ENCODE measurements at regions not wholly inside any gene's neighbourhood (a gene's known extent, or its start where the extent isn't known, plus 50 kb on each side); places are given as distances from the start of the nearest gene placed in this dataset.
"Not testable (repeated sequence)": the region's sequence is repeated elsewhere in the genome, so short reads cannot be mapped to it uniquely, and the experiment has no call there.

GRCh38 chr10:57627642-57628178 lies 640.0 kb downstream of the IPMK start:
- H3K36me3 ChIP-seq (ENCODE audit: control insufficient read depth in 2 of 2, insufficient read depth in 2 of 2, low read length in 1 of 2) = no peaks in the 10 kb centered on the region
- no peaks in the 10 kb centered on the region for H3K9me3 ChIP-seq (ENCODE audit: control insufficient read depth in 2 of 2, insufficient read depth in 1 of 2, low read depth in 1 of 2, low read length in 1 of 2)
- WGBS, 2 donors = 35 to 51% methylated on average over 2 of the region's 2 CpGs
- H3K4me3 ChIP-seq (ENCODE audit: low read depth in 1 of 2, low read length in 2 of 2) = no peak overlapping the region
- no peaks in the 10 kb centered on the region for H3K27me3 ChIP-seq (ENCODE audit: control insufficient read depth in 1 of 2, insufficient read depth in 2 of 2, low read length in 2 of 2)
- no peak overlapping the region for H3K27ac ChIP-seq (ENCODE audit: low read depth in 2 of 2, low read length in 1 of 2)
- H3K4me1 ChIP-seq (ENCODE audit: control insufficient read depth in 2 of 2, insufficient read depth in 2 of 2, low read length in 1 of 2) = no peaks in the 10 kb centered on the region

DNA sequence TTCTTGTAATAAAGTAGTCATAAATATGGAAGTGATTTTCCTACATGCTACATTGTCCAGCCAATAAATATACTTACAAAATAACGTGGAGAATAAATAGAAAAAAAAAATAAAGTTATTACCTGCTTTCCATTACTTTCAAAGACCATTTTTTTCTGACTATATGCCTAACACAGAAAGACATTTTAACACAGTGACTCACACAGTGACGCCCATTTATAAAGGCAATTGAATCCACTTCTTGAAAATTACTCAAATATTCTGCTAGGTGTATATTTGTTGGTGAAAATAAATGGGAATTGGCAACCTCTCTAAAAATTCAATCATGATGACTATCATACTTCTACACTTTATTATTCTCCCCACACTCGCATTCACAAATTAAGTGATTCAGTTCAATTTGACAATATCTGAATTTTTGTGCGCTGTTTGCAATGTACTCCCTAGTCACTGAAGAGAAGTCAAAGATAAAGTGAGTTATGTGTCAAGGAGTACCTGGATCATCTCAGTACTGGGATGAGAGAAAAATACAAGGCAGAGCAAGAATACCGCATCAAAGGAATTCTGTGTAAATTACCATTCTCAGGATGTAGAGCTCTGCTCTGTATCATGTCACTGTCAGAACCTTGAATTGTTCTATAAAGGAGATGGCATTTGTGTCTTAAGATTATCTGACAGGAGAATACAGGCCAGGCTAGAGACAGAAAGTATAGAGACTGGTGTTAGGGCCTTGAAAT lies 642.7 kb downstream of the IPMK start:
- Histone ChIP-seq H3K9me3 (ENCODE audit: control insufficient read depth in 2 of 2, insufficient read depth in 1 of 2, low read depth in 1 of 2, low read length in 1 of 2) (no peaks in the 10 kb centered on the region), H3K36me3 (ENCODE audit: control insufficient read depth in 2 of 2, insufficient read depth in 2 of 2, low read length in 1 of 2) (no peaks in the 10 kb centered on the region), H3K27ac (ENCODE audit: low read depth in 2 of 2, low read length in 1 of 2) (no peak overlapping the region), H3K4me1 (ENCODE audit: control insufficient read depth in 2 of 2, insufficient read depth in 2 of 2, low read length in 1 of 2) (no peaks in the 10 kb centered on the region), H3K27me3 (ENCODE audit: control insufficient read depth in 1 of 2, insufficient read depth in 2 of 2, low read length in 2 of 2) (no peaks in the 10 kb centered on the region), H3K4me3 (ENCODE audit: low read depth in 1 of 2, low read length in 2 of 2) (no peak overlapping the region)
- WGBS, 2 donors = 71% methylated on average over 5 of the region's 5 CpGs

DNA sequence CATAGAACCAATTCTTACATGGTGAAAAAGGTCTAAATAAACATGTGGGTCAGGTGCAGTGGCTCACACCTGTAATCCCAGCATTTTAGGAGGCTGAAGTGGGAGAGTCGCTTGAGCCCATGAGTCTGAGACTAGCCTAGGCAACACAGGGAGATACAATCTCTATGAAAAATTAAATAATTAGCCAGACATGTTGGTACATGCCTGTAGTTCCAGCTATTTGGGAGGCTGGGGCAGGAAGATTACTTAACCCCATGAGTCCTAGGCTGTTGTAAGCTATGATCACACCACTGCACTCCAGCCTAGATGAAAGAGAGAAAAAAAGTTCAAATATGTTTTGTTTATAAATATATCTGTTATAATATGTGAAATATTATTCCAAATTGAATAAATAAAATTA lies 643.6 kb downstream of the IPMK start:
- Histone ChIP-seq H3K36me3 (ENCODE audit: control insufficient read depth in 2 of 2, insufficient read depth in 2 of 2, low read length in 1 of 2) (no peaks in the 10 kb centered on the region), H3K27ac (ENCODE audit: low read depth in 2 of 2, low read length in 1 of 2) (no peak overlapping the region), H3K4me3 (ENCODE audit: low read depth in 1 of 2, low read length in 2 of 2) (no peak overlapping the region), H3K27me3 (ENCODE audit: control insufficient read depth in 1 of 2, insufficient read depth in 2 of 2, low read length in 2 of 2) (no peaks in the 10 kb centered on the region), H3K9me3 (ENCODE audit: control insufficient read depth in 2 of 2, insufficient read depth in 1 of 2, low read depth in 1 of 2, low read length in 1 of 2) (no peaks in the 10 kb centered on the region), H3K4me1 (ENCODE audit: control insufficient read depth in 2 of 2, insufficient read depth in 2 of 2, low read length in 1 of 2) (no peaks in the 10 kb centered on the region)
- 59 to 71% methylated on average over 1 of the region's 1 CpG for WGBS, 2 donors

DNA sequence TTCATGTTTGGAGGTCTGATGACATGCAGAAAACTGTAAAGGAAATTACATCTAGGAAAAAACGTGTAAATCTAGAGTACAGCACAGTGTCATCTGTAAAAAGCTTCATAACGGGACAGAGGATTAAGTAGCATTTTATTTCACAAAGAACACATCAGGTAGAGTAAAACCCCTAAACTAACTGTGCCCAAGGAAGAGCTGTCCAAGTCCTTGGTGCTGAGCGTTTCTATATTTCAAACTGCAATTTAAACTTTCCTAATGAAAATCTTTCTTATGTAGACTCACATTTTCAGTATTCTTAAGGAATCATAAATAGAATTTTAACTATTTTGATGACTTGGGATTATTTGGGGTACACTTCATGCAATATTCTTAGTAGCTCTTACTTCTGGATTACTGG lies 646.2 kb downstream of the IPMK start:
- Histone ChIP-seq H3K4me3 (ENCODE audit: low read depth in 1 of 2, low read length in 2 of 2) (no peak overlapping the region), H3K27me3 (ENCODE audit: control insufficient read depth in 1 of 2, insufficient read depth in 2 of 2, low read length in 2 of 2) (no peaks in the 10 kb centered on the region), H3K4me1 (ENCODE audit: control insufficient read depth in 2 of 2, insufficient read depth in 2 of 2, low read length in 1 of 2) (no peaks in the 10 kb centered on the region), H3K36me3 (ENCODE audit: control insufficient read depth in 2 of 2, insufficient read depth in 2 of 2, low read length in 1 of 2) (no peaks in the 10 kb centered on the region), H3K9me3 (ENCODE audit: control insufficient read depth in 2 of 2, insufficient read depth in 1 of 2, low read depth in 1 of 2, low read length in 1 of 2) (no peaks in the 10 kb centered on the region), H3K27ac (ENCODE audit: low read depth in 2 of 2, low read length in 1 of 2) (no peak overlapping the region)
- WGBS, 2 donors = 47% methylated on average over 3 of the region's 3 CpGs

- Histone ChIP-seq H3K27ac (ENCODE audit: low read depth in 2 of 2, low read length in 1 of 2) (no peak overlapping the region), H3K9me3 (ENCODE audit: control insufficient read depth in 2 of 2, insufficient read depth in 1 of 2, low read depth in 1 of 2, low read length in 1 of 2) (no peaks in the 10 kb centered on the region), H3K4me1 (ENCODE audit: control insufficient read depth in 2 of 2, insufficient read depth in 2 of 2, low read length in 1 of 2) (no peaks in the 10 kb centered on the region), H3K4me3 (ENCODE audit: low read depth in 1 of 2, low read length in 2 of 2) (no peak overlapping the region), H3K36me3 (ENCODE audit: control insufficient read depth in 2 of 2, insufficient read depth in 2 of 2, low read length in 1 of 2) (no peaks in the 10 kb centered on the region), H3K27me3 (ENCODE audit: control insufficient read depth in 1 of 2, insufficient read depth in 2 of 2, low read length in 2 of 2) (no peaks in the 10 kb centered on the region)
- WGBS, 2 donors = 69% methylated on average over 4 of the region's 4 CpGs
These were observed 661.7 kb downstream of the IPMK start for GRCh38 chr10:57605948-57606485.

DNA sequence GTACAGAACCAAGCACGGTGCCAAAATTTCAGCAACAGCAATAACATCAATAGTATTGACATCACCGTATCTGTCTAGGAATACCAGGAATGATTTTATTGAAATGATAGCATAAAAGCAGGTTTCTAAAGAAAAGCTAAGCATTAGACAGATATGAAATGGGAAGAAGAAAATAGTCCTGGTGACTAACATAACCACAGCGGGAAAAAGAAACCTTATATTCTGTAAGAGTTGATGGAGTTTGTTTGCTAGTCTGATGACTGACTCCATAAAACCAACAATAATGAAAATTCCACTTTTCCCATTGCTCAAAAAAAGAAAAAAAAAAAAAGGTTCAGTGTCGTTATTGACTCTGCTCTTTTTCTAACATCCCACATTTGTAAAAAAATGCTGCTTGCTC lies 668.3 kb downstream of the IPMK start:
- H3K4me3 ChIP-seq (ENCODE audit: low read depth in 1 of 2, low read length in 2 of 2) = no peak overlapping the region
- H3K27me3 ChIP-seq (ENCODE audit: control insufficient read depth in 1 of 2, insufficient read depth in 2 of 2, low read length in 2 of 2) = no peaks in the 10 kb centered on the region
- WGBS, 2 donors = 81 to 87% methylated on average over 4 of the region's 4 CpGs
- no peaks in the 10 kb centered on the region for H3K9me3 ChIP-seq (ENCODE audit: control insufficient read depth in 2 of 2, insufficient read depth in 1 of 2, low read depth in 1 of 2, low read length in 1 of 2)
- no peaks in the 10 kb centered on the region for H3K4me1 ChIP-seq (ENCODE audit: control insufficient read depth in 2 of 2, insufficient read depth in 2 of 2, low read length in 1 of 2)
- no peak overlapping the region for H3K27ac ChIP-seq (ENCODE audit: low read depth in 2 of 2, low read length in 1 of 2)
- H3K36me3 ChIP-seq (ENCODE audit: control insufficient read depth in 2 of 2, insufficient read depth in 2 of 2, low read length in 1 of 2) = no peaks in the 10 kb centered on the region

- WGBS, 2 donors = 74 to 85% methylated on average over 1 of the region's 1 CpG
- H3K4me1 ChIP-seq (ENCODE audit: control insufficient read depth in 2 of 2, insufficient read depth in 2 of 2, low read length in 1 of 2) = no peaks in the 10 kb centered on the region
These were observed 673.6 kb downstream of the IPMK start for GRCh38 chr10:57593983-57594573.

DNA sequence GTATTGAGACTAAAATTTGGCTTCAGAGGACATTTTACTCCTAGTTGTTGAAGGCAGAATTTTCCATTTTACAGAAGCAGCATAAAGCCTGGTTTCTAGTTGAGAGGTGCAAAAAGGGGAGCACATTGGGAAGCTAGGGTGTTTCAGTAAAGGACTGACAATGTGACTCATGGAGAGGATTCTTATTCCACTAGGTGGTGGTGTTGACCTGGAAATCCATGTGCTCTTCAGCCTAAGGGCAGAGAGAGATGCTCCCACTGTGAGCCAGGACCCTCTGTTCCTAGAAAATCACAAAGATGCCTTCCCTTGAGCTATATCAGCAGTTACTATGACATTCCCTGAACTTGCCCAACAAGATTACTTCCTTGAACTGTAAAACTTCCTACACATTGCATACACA lies 687.8 kb downstream of the IPMK start:
- Histone ChIP-seq H3K9me3 (ENCODE audit: control insufficient read depth in 2 of 2, insufficient read depth in 1 of 2, low read depth in 1 of 2, low read length in 1 of 2) (peaks cover 0 to 4% of the 10 kb centered on the region in 2 donors), H3K27me3 (ENCODE audit: control insufficient read depth in 1 of 2, insufficient read depth in 2 of 2, low read length in 2 of 2) (no peaks in the 10 kb centered on the region), H3K27ac (ENCODE audit: low read depth in 2 of 2, low read length in 1 of 2) (no peak overlapping the region), H3K36me3 (ENCODE audit: control insufficient read depth in 2 of 2, insufficient read depth in 2 of 2, low read length in 1 of 2) (no peaks in the 10 kb centered on the region), H3K4me1 (ENCODE audit: control insufficient read depth in 2 of 2, insufficient read depth in 2 of 2, low read length in 1 of 2) (no peaks in the 10 kb centered on the region), H3K4me3 (ENCODE audit: low read depth in 1 of 2, low read length in 2 of 2) (no peak overlapping the region)

More at GRCh38 chr10:57593983-57594573, 673.6 kb downstream of the IPMK start:
- H3K27ac ChIP-seq (ENCODE audit: low read depth in 2 of 2, low read length in 1 of 2) = no peak overlapping the region
- H3K27me3 ChIP-seq (ENCODE audit: control insufficient read depth in 1 of 2, insufficient read depth in 2 of 2, low read length in 2 of 2) = no peaks in the 10 kb centered on the region
- no peak overlapping the region for H3K4me3 ChIP-seq (ENCODE audit: low read depth in 1 of 2, low read length in 2 of 2)
- no peaks in the 10 kb centered on the region for H3K36me3 ChIP-seq (ENCODE audit: control insufficient read depth in 2 of 2, insufficient read depth in 2 of 2, low read length in 1 of 2)
- H3K9me3 ChIP-seq (ENCODE audit: control insufficient read depth in 2 of 2, insufficient read depth in 1 of 2, low read depth in 1 of 2, low read length in 1 of 2) = no peaks in the 10 kb centered on the region

DNA sequence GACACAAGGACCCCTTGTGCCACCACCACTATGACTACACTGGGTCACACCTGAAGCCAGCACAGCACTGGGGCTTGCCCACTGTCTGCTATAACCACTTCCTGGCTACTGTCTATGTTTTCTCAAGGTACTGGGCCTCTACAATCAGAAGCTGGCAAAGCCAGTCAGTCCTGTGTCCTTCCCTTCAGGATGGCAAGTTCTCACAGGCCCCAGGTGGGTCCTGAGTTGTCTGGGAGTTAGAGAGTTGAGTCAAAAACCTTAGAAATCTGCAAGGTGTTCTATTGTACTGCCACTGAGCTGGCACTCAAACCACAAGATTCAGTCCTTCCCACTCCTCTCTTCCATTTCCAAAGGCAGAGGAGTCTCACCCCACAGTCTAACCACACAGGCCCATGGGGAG lies 705.5 kb downstream of the IPMK start:
- H3K27me3 ChIP-seq (ENCODE audit: control insufficient read depth in 1 of 2, insufficient read depth in 2 of 2, low read length in 2 of 2) = no peaks in the 10 kb centered on the region
- H3K4me3 ChIP-seq (ENCODE audit: low read depth in 1 of 2, low read length in 2 of 2) = no peak overlapping the region

GRCh38 chr10:57551774-57552173 lies 715.9 kb downstream of the IPMK start:
- not testable (repeated sequence) for H3K27ac ChIP-seq (ENCODE audit: low read depth in 2 of 2, low read length in 1 of 2); H3K9me3 ChIP-seq (ENCODE audit: control insufficient read depth in 2 of 2, insufficient read depth in 1 of 2, low read depth in 1 of 2, low read length in 1 of 2); H3K4me3 ChIP-seq (ENCODE audit: low read depth in 1 of 2, low read length in 2 of 2); H3K36me3 ChIP-seq (ENCODE audit: control insufficient read depth in 2 of 2, insufficient read depth in 2 of 2, low read length in 1 of 2); H3K4me1 ChIP-seq (ENCODE audit: control insufficient read depth in 2 of 2, insufficient read depth in 2 of 2, low read length in 1 of 2); H3K27me3 ChIP-seq (ENCODE audit: control insufficient read depth in 1 of 2, insufficient read depth in 2 of 2, low read length in 2 of 2)
- WGBS, 2 donors = 76 to 84% methylated on average over 5 of the region's 5 CpGs

More for the DNA sequence above, 705.5 kb downstream of the IPMK start:
- Histone ChIP-seq H3K27ac (ENCODE audit: low read depth in 2 of 2, low read length in 1 of 2) (no peak overlapping the region), H3K9me3 (ENCODE audit: control insufficient read depth in 2 of 2, insufficient read depth in 1 of 2, low read depth in 1 of 2, low read length in 1 of 2) (peaks cover 5% of the 10 kb centered on the region in 2 donors), H3K4me1 (ENCODE audit: control insufficient read depth in 2 of 2, insufficient read depth in 2 of 2, low read length in 1 of 2) (no peaks in the 10 kb centered on the region), H3K36me3 (ENCODE audit: control insufficient read depth in 2 of 2, insufficient read depth in 2 of 2, low read length in 1 of 2) (no peaks in the 10 kb centered on the region)

Measured in esophagus (tissue), 2 donors.